Calu3 (cell line): ENCODE measurements at regions not wholly inside any gene's neighbourhood (a gene's known extent, or its start where the extent isn't known, plus 50 kb on each side); places are given as distances from the start of the nearest gene placed in this dataset.
"Not testable (repeated sequence)": the region's sequence is repeated elsewhere in the genome, so short reads cannot be mapped to it uniquely, and the experiment has no call there.

Experiments
- BruUV-seq: library from RNA; stranded (reverse); fragments of 400-500 nt; replicated peaks from 2 replicates; lab custom pipeline; 2021; lab: Mats Ljungman, UMichigan
- CTCF ChIA-PET: fragments of 300-600 bp; sonication (Branson Sonifier 250); formaldehyde crosslinking; loops from one replicate; lab custom pipeline; 2022; ENCODE audit warnings: antibody characterized with exemption; lab: Charles Lee
- DNase-seq: peaks from one replicate; pipeline ENCODE4 v3.0.0; 2022
- H3K27ac Mint-ChIP-seq: one replicate; pipeline ENCODE4 v1.8.0; 2022; ENCODE audit warnings: mixed read lengths; ENCODE audit not compliant: unreplicated experiment
- H3K27me3 Mint-ChIP-seq: one replicate; pipeline ENCODE4 v1.8.0; 2022; ENCODE audit warnings: mixed read lengths; ENCODE audit not compliant: unreplicated experiment
- H3K36me3 Mint-ChIP-seq: one replicate; pipeline ENCODE4 v1.8.0; 2022; ENCODE audit warnings: mild to moderate bottlenecking, moderate library complexity, mixed read lengths; ENCODE audit not compliant: insufficient read depth, unreplicated experiment
- H3K4me1 Mint-ChIP-seq: one replicate; pipeline ENCODE4 v1.8.0; 2022; ENCODE audit warnings: mild to moderate bottlenecking, low read depth, mixed read lengths; ENCODE audit not compliant: unreplicated experiment
- H3K4me3 Mint-ChIP-seq: one replicate; pipeline ENCODE4 v1.8.0; 2022; ENCODE audit warnings: mild to moderate bottlenecking, low read depth, moderate library complexity, mixed read lengths; ENCODE audit not compliant: unreplicated experiment
- H3K9me3 Mint-ChIP-seq: one replicate; pipeline ENCODE4 v1.8.0; 2022; ENCODE audit warnings: low read depth, mixed read lengths; ENCODE audit not compliant: unreplicated experiment
- intact Hi-C: fragments of 100-400 bp; cut with micrococcal nuclease; formaldehyde crosslinking; loops from one replicate; pipeline ENCODE4 v1.10.0; 2022; ENCODE audit not compliant: unreplicated experiment
- TF ChIP-seq, protein P1 (sequence below): fragments of 200-600 bp; IDR thresholded peaks from one replicate; pipeline ENCODE4 v1.8.0; 2022; ENCODE audit warnings: antibody characterized with exemption; ENCODE audit not compliant: unreplicated experiment

DNA sequence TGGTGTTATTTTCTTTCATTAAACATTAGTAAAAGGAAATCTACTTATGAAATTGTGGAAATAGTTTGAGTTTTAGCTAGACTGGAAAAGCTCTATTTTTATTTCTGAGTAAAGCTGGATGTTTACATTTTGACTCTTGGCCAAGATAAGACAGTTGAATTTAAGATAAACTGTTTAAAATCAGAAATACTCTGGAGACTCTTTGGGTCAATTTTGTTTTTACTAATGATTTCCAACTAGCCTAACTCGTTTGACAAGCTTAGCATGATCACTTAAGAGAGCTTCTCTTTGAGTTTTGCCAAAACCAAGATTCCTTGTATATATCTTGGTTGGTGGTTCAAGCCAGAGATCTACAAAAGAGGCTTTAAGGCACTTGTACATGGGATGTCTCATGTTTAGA, 724.8 kb upstream of the LUZP2 start:
- intact Hi-C loops, result no loop called here
- DNase-seq, result no peak
- Mint-ChIP-seq H3K27me3 (no peaks in the 10 kb centered on the region), H3K4me3 (no peak overlapping the region), H3K36me3 (no peaks in the 10 kb centered on the region), H3K4me1 (no peaks in the 10 kb centered on the region), H3K9me3 (peaks cover 3% of the 10 kb centered on the region), H3K27ac (no peak overlapping the region)
- CTCF ChIA-PET, result no interaction called here
- BruUV-seq, result no TSS peak
- TF ChIP-seq, protein P1, sequence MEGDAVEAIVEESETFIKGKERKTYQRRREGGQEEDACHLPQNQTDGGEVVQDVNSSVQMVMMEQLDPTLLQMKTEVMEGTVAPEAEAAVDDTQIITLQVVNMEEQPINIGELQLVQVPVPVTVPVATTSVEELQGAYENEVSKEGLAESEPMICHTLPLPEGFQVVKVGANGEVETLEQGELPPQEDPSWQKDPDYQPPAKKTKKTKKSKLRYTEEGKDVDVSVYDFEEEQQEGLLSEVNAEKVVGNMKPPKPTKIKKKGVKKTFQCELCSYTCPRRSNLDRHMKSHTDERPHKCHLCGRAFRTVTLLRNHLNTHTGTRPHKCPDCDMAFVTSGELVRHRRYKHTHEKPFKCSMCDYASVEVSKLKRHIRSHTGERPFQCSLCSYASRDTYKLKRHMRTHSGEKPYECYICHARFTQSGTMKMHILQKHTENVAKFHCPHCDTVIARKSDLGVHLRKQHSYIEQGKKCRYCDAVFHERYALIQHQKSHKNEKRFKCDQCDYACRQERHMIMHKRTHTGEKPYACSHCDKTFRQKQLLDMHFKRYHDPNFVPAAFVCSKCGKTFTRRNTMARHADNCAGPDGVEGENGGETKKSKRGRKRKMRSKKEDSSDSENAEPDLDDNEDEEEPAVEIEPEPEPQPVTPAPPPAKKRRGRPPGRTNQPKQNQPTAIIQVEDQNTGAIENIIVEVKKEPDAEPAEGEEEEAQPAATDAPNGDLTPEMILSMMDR, result no peak

DNA sequence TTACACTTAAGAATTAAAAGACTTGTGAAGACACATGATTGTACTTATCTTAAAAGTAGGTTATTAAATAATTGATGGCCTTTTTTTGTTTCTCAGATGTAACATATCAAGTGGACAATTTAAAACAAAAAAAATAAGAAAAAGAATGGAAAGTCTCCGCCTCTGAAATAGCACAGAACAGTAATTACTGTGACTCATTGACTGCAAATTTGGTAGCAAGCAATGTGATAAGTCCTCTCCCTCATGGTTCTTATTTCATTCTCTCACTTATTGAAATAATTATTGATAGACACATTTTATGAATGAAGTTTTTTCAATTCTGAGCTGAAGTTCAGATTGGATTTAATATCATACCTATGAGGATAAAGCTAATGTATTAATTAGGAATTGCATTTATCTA, 717.9 kb upstream of the LUZP2 start:
- no peak overlapping the region for H3K27ac Mint-ChIP-seq

GRCh38 chr11:23780231-23780630, 716.6 kb upstream of the LUZP2 start:
- Mint-ChIP-seq H3K4me3 (no peak overlapping the region), H3K9me3 (no peaks in the 10 kb centered on the region), H3K27me3 (no peaks in the 10 kb centered on the region), H3K4me1 (no peaks in the 10 kb centered on the region), H3K36me3 (no peaks in the 10 kb centered on the region), H3K27ac (no peak overlapping the region)
- CTCF ChIA-PET, result no interaction called here
- intact Hi-C loops, result no loop called here
- TF ChIP-seq, protein P1, result no peak
- no TSS peak for BruUV-seq
- no peak for DNase-seq

More for the DNA sequence above, 717.9 kb upstream of the LUZP2 start:
- no peaks in the 10 kb centered on the region for H3K27me3 Mint-ChIP-seq
- DNase-seq, result no peak
- H3K4me1 Mint-ChIP-seq, result no peaks in the 10 kb centered on the region
- intact Hi-C loops, result no loop called here
- CTCF ChIA-PET, result no interaction called here
- H3K4me3 Mint-ChIP-seq, result no peak overlapping the region
- no TSS peak for BruUV-seq
- H3K9me3 Mint-ChIP-seq, result no peaks in the 10 kb centered on the region
- TF ChIP-seq, protein P1, result no peak
- H3K36me3 Mint-ChIP-seq, result no peaks in the 10 kb centered on the region

DNA sequence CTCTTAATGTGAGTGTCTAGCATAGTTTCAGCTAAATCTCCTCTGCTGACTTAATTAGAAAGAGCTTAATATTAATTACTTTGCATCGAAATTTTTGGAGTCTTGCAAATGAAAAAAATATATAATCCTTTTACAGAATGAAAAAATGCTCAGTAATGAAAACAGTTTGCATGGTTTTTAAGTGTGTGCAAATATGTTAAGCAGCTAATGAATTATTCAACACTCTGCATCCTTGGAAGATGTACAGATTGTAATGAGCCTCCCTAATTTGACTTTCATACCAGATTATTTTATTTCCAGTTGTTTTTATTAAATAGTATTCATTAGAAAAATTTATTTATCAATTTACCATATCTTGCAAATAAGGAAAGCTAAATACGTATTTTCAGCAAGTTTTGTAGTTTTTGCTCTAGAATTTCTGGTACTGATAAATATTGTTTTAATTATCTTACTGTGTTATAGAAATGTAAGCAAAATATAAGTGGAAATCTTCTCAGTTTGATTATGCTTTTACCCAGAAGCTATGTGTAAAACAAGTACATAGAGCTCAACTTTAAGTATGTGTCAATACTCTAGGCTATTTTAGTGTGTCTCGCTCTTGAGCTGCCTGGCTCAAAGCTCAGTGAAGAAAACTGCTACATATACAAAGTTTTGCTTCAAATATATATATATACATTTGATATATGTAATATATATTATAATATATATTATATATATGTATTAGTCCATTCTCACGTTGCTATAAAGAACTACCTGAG, 714.9 kb upstream of the LUZP2 start:
- no TSS peak for BruUV-seq
- Mint-ChIP-seq H3K4me1 (peaks cover 5% of the 10 kb centered on the region), H3K27me3 (no peaks in the 10 kb centered on the region), H3K4me3 (no peak overlapping the region), H3K27ac (no peak overlapping the region), H3K36me3 (no peaks in the 10 kb centered on the region), H3K9me3 (no peaks in the 10 kb centered on the region)
- TF ChIP-seq, protein P1, result no peak
- intact Hi-C loops, result no loop called here
- DNase-seq, result no peak
- CTCF ChIA-PET, result no interaction called here

GRCh38 chr11:23786974-23787373, 709.9 kb upstream of the LUZP2 start:
- H3K27ac Mint-ChIP-seq, H3K9me3 Mint-ChIP-seq, CTCF ChIA-PET, H3K36me3 Mint-ChIP-seq, intact Hi-C loops, H3K4me3 Mint-ChIP-seq, H3K27me3 Mint-ChIP-seq, BruUV-seq, DNase-seq: not testable (repeated sequence)
- peaks cover 18% of the 10 kb centered on the region for H3K4me1 Mint-ChIP-seq
